ENCODE measurements at regions not wholly inside any gene's neighbourhood (a gene's known extent, or its start where the extent isn't known, plus 50 kb on each side); places are given as distances from the start of the nearest gene placed in this dataset.
"Not testable (repeated sequence)": the region's sequence is repeated elsewhere in the genome, so short reads cannot be mapped to it uniquely, and the experiment has no call there.

- no peak for DNase-seq (ENCODE audit: low spot score)
Observed at GRCh38 chr14:105660816-105661531, 134.6 kb downstream of the TMEM121 start.

GRCh38 chr14:105662043-105662442 is 135.7 kb downstream of the TMEM121 start:
- DNase-seq (ENCODE audit: low spot score), result not testable (repeated sequence)

- not testable (repeated sequence) for DNase-seq (ENCODE audit: low spot score)
Observed at GRCh38 chr14:105662592-105662991, 136.2 kb downstream of the TMEM121 start.

DNA sequence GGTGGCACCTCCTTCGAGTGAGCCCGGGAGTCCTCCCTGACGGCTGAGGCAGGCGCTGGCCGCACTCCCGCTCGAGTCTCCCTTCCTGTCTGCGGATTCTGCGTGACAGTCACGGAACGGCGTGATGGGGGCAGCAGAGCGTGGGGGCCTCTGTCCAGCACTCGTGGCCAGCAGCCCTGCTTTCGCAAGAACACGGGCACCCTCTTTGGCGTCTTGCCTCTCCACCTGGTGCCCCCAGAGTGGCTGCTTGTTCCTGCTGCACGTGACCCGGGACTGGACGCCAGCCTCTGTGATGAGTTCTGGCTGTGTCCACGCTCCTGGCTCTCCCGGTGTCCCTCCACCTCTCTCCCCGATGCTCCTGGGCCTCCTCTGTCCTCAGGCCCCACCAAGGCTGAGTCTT is 136.9 kb downstream of the TMEM121 start:
- DNase-seq (ENCODE audit: low spot score), result not testable (repeated sequence)

GRCh38 chr14:105663818-105664596 is 137.6 kb downstream of the TMEM121 start:
- DNase-seq (ENCODE audit: low spot score), result not testable (repeated sequence)

DNA sequence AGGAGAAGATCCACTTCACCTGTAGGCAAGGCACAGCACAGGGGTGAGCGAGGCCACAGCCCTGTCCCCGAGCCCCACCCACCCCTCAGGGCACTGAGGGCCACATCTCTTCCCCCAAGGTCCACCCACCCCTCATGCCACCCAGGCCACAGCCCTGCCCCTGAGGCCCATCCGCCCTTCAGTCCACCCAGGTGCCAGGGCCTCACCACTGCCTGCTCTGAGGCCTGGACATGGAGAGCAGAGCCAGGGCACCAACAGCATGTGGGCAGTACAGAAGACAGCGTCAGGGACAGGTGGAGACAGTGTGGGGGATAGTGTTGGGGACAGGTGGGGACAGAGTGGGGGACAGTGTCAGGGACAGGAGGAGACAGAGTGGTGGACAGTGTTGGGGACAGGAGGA is 138.3 kb downstream of the TMEM121 start:
- DNase-seq (ENCODE audit: low spot score), result no peak

GRCh38 chr14:105665247-105665950 is 139.0 kb downstream of the TMEM121 start:
- no peak for DNase-seq (ENCODE audit: low spot score)

- DNase-seq (ENCODE audit: low spot score), result no peak
Observed at GRCh38 chr14:105665951-105666277, 139.5 kb downstream of the TMEM121 start.

GRCh38 chr14:105666420-105666819 is 140.0 kb downstream of the TMEM121 start:
- no peak for DNase-seq (ENCODE audit: low spot score)

DNA sequence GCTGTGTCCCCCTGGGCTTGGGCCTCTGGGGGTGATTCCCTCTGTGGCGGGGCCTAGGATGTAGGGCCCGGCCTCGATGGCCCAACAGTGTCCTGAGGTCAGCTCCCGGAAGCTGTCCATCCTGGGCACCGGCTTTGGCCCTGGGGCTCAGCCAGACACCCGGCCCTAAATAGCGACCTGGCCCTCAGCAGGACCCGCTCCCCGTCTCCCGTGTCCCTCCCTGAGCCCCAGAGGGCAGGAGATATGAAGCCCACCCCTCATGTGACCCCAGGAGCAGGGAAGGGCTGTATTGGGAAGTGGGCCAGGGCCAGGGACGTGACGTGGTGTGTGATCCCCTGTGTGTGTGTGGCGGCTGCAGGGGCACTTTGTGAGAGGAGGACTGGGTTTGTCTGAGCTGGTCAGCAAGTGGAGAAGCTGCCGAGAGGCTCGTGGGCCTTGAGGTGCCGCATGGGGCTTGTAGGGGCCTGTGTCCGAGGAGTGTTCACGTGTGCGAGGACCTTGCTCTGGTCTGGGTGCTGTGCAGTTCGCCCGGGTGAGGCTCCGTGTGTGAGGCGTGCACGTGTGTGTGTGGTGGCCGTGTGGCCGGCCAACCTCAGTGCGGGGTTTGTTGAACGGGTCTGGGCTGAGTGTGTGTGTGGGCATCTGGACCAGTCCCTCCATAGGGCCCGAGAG is 140.7 kb downstream of the TMEM121 start:
- not testable (repeated sequence) for DNase-seq (ENCODE audit: low spot score)

GRCh38 chr14:105667663-105668020 is 141.3 kb downstream of the TMEM121 start:
- not testable (repeated sequence) for DNase-seq (ENCODE audit: low spot score)

DNA sequence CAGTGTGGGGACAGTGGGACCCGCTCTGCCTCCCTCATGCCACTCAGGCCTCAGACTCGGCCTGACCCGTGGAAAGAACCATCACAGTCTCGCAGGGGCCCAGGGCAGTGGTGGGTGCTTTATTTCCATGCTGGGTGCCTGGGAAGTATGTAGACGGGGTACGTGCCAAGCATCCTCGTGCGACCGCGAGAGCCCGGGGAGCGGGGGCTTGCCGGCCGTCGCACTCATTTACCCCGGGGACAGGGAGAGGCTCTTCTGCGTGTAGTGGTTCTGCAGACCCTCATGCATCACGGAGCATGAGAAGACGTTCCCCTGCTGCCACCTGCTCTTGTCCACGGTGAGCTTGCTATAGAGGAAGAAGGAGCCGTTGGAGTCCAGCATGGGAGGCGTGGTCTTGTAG is 141.6 kb downstream of the TMEM121 start:
- not testable (repeated sequence) for DNase-seq (ENCODE audit: low spot score)

DNA sequence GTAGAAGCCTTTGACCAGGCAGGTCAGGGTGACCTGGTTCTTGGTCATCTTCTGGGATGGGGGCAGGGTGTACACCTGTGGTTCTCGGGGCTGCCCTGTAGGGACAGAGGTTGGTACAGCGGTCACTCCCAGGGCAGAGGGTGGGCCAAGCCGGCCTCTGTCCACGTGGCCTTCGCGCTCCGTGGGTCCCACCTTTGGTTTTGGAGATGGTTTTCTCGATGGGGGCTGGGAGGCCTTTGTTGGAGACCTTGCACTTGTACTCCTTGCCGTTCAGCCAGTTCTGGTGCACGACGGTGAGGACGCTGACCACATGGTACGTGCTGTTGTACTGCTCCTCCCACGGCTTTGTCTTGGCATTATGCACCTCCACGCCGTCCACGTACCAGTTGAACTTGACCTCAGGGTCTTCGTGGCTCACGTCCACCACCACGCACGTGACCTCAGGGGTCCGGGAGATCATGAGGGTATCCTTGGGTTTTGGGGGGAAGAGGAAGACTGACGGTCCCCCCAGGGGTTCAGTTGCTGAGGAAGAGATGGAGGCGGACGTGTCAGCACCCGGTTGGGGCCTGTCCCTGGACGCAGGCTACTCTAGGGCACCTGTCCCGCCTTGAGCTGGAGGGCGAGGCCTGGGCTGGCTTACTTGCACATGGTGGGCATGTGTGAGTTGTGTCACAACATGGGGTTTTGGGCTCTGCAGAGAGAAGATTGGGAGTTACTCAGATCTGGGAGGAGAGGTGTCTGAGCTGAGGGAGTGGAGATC is 142.3 kb downstream of the TMEM121 start:
- DNase-seq (ENCODE audit: low spot score), result not testable (repeated sequence)

DNA sequence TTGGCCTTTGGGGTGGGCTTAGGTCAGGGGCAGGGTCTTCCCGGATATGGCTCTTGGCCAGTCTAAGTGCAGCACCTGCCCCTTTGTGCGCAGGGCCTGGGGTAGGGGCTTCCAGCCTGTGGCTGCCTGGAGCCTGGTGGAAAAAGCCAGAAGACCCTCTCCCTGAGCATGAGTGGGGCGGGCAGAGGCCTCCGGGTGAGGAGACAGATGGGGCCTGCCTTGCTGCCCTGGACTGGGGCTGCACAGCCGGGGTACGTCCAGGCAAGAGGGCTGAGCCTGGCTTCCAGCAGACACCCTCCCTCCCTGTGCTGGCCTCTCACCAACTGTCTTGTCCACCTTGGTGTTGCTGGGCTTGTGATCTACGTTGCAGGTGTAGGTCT is 142.8 kb downstream of the TMEM121 start:
- not testable (repeated sequence) for DNase-seq (ENCODE audit: low spot score)

DNA sequence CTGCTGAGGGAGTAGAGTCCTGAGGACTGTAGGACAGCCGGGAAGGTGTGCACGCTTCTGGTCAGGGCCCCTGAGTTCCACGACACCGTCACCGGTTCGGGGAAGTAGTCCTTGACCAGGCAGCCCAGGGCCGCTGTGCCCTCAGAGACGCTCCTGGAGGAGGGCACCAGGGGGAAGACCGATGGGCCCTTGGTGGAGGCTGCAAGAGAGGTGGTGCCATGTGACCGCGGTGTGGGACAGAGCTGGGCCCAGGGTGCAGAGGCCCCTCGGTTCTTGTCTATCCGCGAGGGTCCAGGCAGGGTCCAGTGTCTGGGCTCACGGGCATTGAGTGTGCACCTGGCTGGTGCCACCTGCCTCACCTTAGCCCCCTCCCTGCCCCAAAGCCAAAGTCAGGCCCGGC is 143.3 kb downstream of the TMEM121 start:
- not testable (repeated sequence) for DNase-seq (ENCODE audit: low spot score)

GRCh38 chr14:105672450-105673200 is 146.2 kb downstream of the TMEM121 start:
- DNase-seq (ENCODE audit: low spot score), result not testable (repeated sequence)

- not testable (repeated sequence) for DNase-seq (ENCODE audit: low spot score)
Observed at GRCh38 chr14:105675433-105675832, 149.1 kb downstream of the TMEM121 start.

- not testable (repeated sequence) for DNase-seq (ENCODE audit: low spot score)
Observed at GRCh38 chr14:105675905-105676670, 149.7 kb downstream of the TMEM121 start.

DNA sequence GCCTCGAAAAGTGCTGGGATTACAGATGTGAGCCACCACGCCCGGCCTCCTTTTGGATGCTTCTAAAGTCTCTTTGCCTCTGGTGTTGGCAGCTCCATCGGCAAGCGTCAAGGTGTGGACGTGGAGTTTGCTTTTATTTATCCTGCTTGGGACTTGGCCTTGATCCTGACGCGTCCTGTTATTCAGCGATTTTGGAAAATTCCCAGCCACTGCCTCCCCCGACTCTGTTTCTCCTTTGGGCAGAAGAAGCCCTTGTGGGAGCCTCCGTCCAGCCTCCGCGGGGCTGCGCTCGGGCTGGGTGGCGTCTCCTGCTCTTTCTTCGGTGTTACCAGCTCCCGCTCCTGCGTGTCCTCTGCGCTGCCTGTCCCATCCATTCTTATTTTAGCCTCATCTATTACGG is 151.7 kb downstream of the TMEM121 start:
- not testable (repeated sequence) for DNase-seq (ENCODE audit: low spot score)
